ENCODE measurements at regions not wholly inside any gene's neighbourhood (a gene's known extent, or its start where the extent isn't known, plus 50 kb on each side); places are given as distances from the start of the nearest gene placed in this dataset.
"Not testable (repeated sequence)": the region's sequence is repeated elsewhere in the genome, so short reads cannot be mapped to it uniquely, and the experiment has no call there.

DNA sequence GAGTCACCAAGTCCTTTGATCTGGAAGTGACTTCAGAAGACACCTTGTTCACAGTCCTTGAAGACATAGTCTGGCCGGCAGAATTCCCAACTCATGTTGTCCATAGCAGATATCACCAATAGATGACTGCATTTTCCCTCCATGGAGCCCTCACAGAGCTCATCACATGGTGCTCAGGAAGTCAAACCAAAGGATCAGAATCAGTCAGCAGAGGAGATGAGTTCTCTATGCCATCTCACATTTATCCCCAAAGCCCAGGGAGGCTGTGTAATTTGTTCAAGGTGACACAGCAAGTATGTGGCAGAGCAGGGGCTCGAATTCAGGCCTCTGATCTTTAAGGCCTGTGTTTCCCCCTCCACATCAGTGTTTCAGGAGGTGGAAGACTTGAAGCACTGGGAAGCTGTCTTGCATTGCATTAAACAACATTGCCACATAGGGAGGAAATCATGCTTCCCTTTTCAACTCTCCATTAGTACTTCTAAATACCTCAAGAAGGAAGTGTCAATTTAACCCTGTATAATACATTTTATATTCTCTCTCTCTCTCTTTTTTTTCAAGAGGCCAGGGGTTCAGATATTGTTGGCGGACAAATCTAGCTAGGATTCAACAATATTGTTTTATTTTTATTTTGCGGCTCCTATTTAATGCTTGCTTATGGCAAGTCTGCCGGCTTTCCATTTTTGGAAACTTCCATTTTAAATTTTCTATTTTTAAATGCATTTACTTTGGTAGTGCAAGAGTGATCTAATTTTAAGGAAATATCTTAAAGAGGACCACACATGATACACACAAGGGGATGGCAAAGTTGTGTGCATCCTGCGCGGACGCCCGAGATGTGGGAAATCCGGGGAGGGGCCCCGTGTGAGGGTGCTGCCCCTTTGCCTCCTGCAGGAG lies 61.9 kb downstream of the NPIPB5 start:
- H2AFZ ChIP-seq (ENCODE audit: insufficient read depth, low read depth, low read length, poor library complexity, severe bottlenecking); intact Hi-C loops (cut with micrococcal nuclease); ATAC-seq (ENCODE audit: low read depth): not testable (repeated sequence)

DNA sequence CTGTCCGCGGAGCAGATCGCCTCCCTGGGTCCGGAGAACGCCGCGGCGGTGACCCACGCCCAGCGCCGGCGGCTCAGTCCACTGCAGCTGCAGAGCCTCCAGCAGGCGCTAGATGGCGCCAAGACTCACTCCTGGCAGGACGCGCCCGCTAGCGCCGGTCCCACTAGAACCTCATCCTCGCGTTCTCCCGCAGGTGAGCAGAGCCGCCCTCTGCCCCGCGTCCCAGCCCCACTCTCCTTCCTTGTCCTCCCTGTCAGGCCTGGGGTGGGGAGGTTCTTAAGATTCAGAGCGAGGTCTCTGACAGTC lies 62.5 kb downstream of the NPIPB5 start:
- CTCF ChIA-PET; H3K4me1 ChIP-seq (ENCODE audit: control insufficient read depth in 2 of 2, insufficient read depth in 2 of 2, low read length in 2 of 2); H3K27ac Mint-ChIP-seq; H3K27ac ChIP-seq (ENCODE audit: low read length in 2 of 2); DNase-seq; H3K9me3 ChIP-seq (ENCODE audit: control extremely low read depth in 1 of 3, control insufficient read depth in 2 of 3, insufficient read depth in 1 of 3, low read length in 2 of 3); H3K27me3 ChIP-seq (replicated peaks in 1 of 4; ENCODE audit: control extremely low read depth in 1 of 4, control insufficient read depth in 3 of 4, insufficient read depth in 4 of 4, low read length in 3 of 4); H3K4me2 ChIP-seq (replicated peaks; ENCODE audit: low read depth, low read length, poor library complexity, severe bottlenecking); H3K4me3 ChIP-seq (ENCODE audit: control extremely low read depth in 1 of 5, extremely low read depth in 1 of 5, insufficient read depth in 1 of 5, low read depth in 2 of 5, low read length in 4 of 5); H4K20me1 ChIP-seq (ENCODE audit: control insufficient read depth, insufficient read depth, low read length, poor library complexity, severe bottlenecking); H3K9me3 Mint-ChIP-seq (ENCODE audit: insufficient read depth); intact Hi-C loops (cut with micrococcal nuclease); H3K4me3 Mint-ChIP-seq; H3K36me3 ChIP-seq (replicated peaks in 1 of 2; ENCODE audit: control extremely low read depth in 1 of 2, control insufficient read depth in 1 of 2, extremely low read depth in 1 of 2, insufficient read depth in 2 of 2, low read length in 1 of 2); H3K79me2 ChIP-seq (ENCODE audit: control insufficient read depth, insufficient read depth, low read length); H3K27me3 Mint-ChIP-seq; POLR2A ChIA-PET; H3K4me1 Mint-ChIP-seq; H2AFZ ChIP-seq (ENCODE audit: insufficient read depth, low read depth, low read length, poor library complexity, severe bottlenecking); H3K9ac ChIP-seq (ENCODE audit: low read length): not testable (repeated sequence)
- no CpG with 5 or more reads among the region's 26 CpGs for WGBS (ENCODE audit: insufficient coverage)
- peak; percentile 95 for ATAC-seq (ENCODE audit: low read depth)

More for the DNA sequence above, 61.9 kb downstream of the NPIPB5 start:
- H3K36me3 ChIP-seq (replicated peaks in 1 of 2; ENCODE audit: control extremely low read depth in 1 of 2, control insufficient read depth in 1 of 2, extremely low read depth in 1 of 2, insufficient read depth in 2 of 2, low read length in 1 of 2); POLR2A ChIA-PET; H3K27ac ChIP-seq (ENCODE audit: low read length in 2 of 2); H3K27me3 ChIP-seq (replicated peaks in 1 of 4; ENCODE audit: control extremely low read depth in 1 of 4, control insufficient read depth in 3 of 4, insufficient read depth in 4 of 4, low read length in 3 of 4); H3K27ac Mint-ChIP-seq; H3K4me3 ChIP-seq (ENCODE audit: control extremely low read depth in 1 of 5, extremely low read depth in 1 of 5, insufficient read depth in 1 of 5, low read depth in 2 of 5, low read length in 4 of 5); H3K9me3 ChIP-seq (ENCODE audit: control extremely low read depth in 1 of 3, control insufficient read depth in 2 of 3, insufficient read depth in 1 of 3, low read length in 2 of 3); H3K9ac ChIP-seq (ENCODE audit: low read length); H3K79me2 ChIP-seq (ENCODE audit: control insufficient read depth, insufficient read depth, low read length); H4K20me1 ChIP-seq (ENCODE audit: control insufficient read depth, insufficient read depth, low read length, poor library complexity, severe bottlenecking); H3K27me3 Mint-ChIP-seq; H3K9me3 Mint-ChIP-seq (ENCODE audit: insufficient read depth); H3K4me1 Mint-ChIP-seq; H3K4me2 ChIP-seq (replicated peaks; ENCODE audit: low read depth, low read length, poor library complexity, severe bottlenecking); H3K4me1 ChIP-seq (ENCODE audit: control insufficient read depth in 2 of 2, insufficient read depth in 2 of 2, low read length in 2 of 2): not testable (repeated sequence)
- WGBS (ENCODE audit: insufficient coverage), result 95% methylated on average over 1 of the region's 11 CpGs
- peak overlapping the region; percentile 40 for H3K4me3 Mint-ChIP-seq
- peak; percentile 22 for DNase-seq
- CTCF ChIA-PET, result interaction anchor here (0.6 kb wide), 1 partner anchor 1722 kb away, joined by 3 read pairs; no protein-coding TSS in a partner anchor

DNA sequence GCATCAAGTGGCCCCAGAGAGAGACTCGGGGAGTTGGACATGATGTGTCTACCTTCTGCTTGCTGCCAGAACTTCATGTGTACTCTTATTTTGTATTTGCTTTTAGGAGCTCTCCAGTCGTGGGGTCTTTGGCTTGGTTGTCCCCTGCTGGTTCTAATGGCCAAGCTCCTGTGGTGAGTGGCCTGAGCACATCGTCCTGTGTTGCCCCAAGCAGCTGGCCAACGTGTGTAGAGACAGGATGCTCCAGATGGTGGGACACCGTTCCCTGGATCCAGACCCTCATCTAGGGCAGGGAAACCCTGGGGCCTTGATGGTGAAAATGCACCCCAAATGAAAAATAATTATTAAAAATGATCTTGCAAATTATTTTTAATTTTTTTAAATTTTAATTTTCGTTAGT lies 65.8 kb downstream of the NPIPB5 start:
- H2AFZ ChIP-seq (ENCODE audit: insufficient read depth, low read depth, low read length, poor library complexity, severe bottlenecking); H4K20me1 ChIP-seq (ENCODE audit: control insufficient read depth, insufficient read depth, low read length, poor library complexity, severe bottlenecking); H3K79me2 ChIP-seq (ENCODE audit: control insufficient read depth, insufficient read depth, low read length); H3K4me1 ChIP-seq (ENCODE audit: control insufficient read depth in 2 of 2, insufficient read depth in 2 of 2, low read length in 2 of 2); H3K27me3 Mint-ChIP-seq; H3K36me3 ChIP-seq (replicated peaks in 1 of 2; ENCODE audit: control extremely low read depth in 1 of 2, control insufficient read depth in 1 of 2, extremely low read depth in 1 of 2, insufficient read depth in 2 of 2, low read length in 1 of 2); H3K4me3 ChIP-seq (ENCODE audit: control extremely low read depth in 1 of 5, extremely low read depth in 1 of 5, insufficient read depth in 1 of 5, low read depth in 2 of 5, low read length in 4 of 5); H3K9me3 ChIP-seq (ENCODE audit: control extremely low read depth in 1 of 3, control insufficient read depth in 2 of 3, insufficient read depth in 1 of 3, low read length in 2 of 3); H3K4me1 Mint-ChIP-seq; POLR2A ChIA-PET; H3K4me2 ChIP-seq (replicated peaks; ENCODE audit: low read depth, low read length, poor library complexity, severe bottlenecking); H3K9me3 Mint-ChIP-seq (ENCODE audit: insufficient read depth); H3K27ac ChIP-seq (ENCODE audit: low read length in 2 of 2); intact Hi-C loops (cut with micrococcal nuclease); H3K9ac ChIP-seq (ENCODE audit: low read length); ATAC-seq (ENCODE audit: low read depth); DNase-seq; H3K27me3 ChIP-seq (replicated peaks in 1 of 4; ENCODE audit: control extremely low read depth in 1 of 4, control insufficient read depth in 3 of 4, insufficient read depth in 4 of 4, low read length in 3 of 4); H3K27ac Mint-ChIP-seq; H3K4me3 Mint-ChIP-seq: not testable (repeated sequence)
- 81% methylated on average over 3 of the region's 6 CpGs for WGBS (ENCODE audit: insufficient coverage)
- CTCF ChIA-PET, result interaction anchor here (0.7 kb wide), 1 partner anchor 1941 kb away, joined by 3 read pairs; no protein-coding TSS in a partner anchor

DNA sequence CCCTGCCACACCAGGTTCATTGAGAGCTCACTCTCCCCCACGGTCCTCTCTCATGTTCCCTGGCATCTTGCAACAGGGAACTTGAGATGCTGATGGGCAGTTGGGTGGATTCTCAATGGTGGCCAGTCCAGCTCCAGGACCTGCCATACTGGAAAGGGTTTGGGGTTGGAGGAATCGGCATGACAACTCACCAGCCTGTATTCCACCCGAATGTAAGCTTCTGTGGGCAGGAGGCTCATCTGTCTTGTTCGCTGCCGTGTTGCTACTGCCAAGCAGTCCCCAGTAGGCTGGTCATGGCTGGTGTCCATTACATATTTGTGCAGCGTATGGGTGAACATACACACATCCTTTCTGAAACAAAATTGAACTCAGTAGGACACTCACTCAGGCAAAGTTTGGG lies 72.5 kb downstream of the NPIPB5 start:
- H3K4me3 Mint-ChIP-seq; H3K4me1 Mint-ChIP-seq; POLR2A ChIA-PET; H3K27me3 ChIP-seq (replicated peaks in 1 of 4; ENCODE audit: control extremely low read depth in 1 of 4, control insufficient read depth in 3 of 4, insufficient read depth in 4 of 4, low read length in 3 of 4); H3K9me3 Mint-ChIP-seq (ENCODE audit: insufficient read depth); H4K20me1 ChIP-seq (ENCODE audit: control insufficient read depth, insufficient read depth, low read length, poor library complexity, severe bottlenecking); H3K4me2 ChIP-seq (replicated peaks; ENCODE audit: low read depth, low read length, poor library complexity, severe bottlenecking); H3K27ac ChIP-seq (ENCODE audit: low read length in 2 of 2); CTCF ChIA-PET; H3K9me3 ChIP-seq (ENCODE audit: control extremely low read depth in 1 of 3, control insufficient read depth in 2 of 3, insufficient read depth in 1 of 3, low read length in 2 of 3); H3K9ac ChIP-seq (ENCODE audit: low read length); H3K36me3 ChIP-seq (replicated peaks in 1 of 2; ENCODE audit: control extremely low read depth in 1 of 2, control insufficient read depth in 1 of 2, extremely low read depth in 1 of 2, insufficient read depth in 2 of 2, low read length in 1 of 2); DNase-seq; H3K79me2 ChIP-seq (ENCODE audit: control insufficient read depth, insufficient read depth, low read length); H3K27me3 Mint-ChIP-seq; H2AFZ ChIP-seq (ENCODE audit: insufficient read depth, low read depth, low read length, poor library complexity, severe bottlenecking); H3K27ac Mint-ChIP-seq; ATAC-seq (ENCODE audit: low read depth); intact Hi-C loops (cut with micrococcal nuclease); H3K4me3 ChIP-seq (ENCODE audit: control extremely low read depth in 1 of 5, extremely low read depth in 1 of 5, insufficient read depth in 1 of 5, low read depth in 2 of 5, low read length in 4 of 5); H3K4me1 ChIP-seq (ENCODE audit: control insufficient read depth in 2 of 2, insufficient read depth in 2 of 2, low read length in 2 of 2): not testable (repeated sequence)
- WGBS (ENCODE audit: insufficient coverage), result 89% methylated on average over 2 of the region's 6 CpGs

Data from B cell (primary cell).